DND-41 (cell line): ENCODE measurements at regions not wholly inside any gene's neighbourhood (a gene's known extent, or its start where the extent isn't known, plus 50 kb on each side); places are given as distances from the start of the nearest gene placed in this dataset.

Experiments used
- ATAC-seq: fragments of 200-7000 bp; cut with Tn5 transposase; 3 replicates; pipeline ENCODE4 v1.9.1; 2021; ENCODE audit warnings: low read depth; ENCODE audit not compliant: insufficient read depth
- DNase-seq: peaks from one replicate; pipeline ENCODE4 v3.0.0-alpha.2; 2020
- H2AFZ ChIP-seq: 2 replicates; pipeline ENCODE4 v1.6.0; 2012; ENCODE audit warnings: low read depth, low read length
- H3K27ac ChIP-seq: 2 replicates; pipeline ENCODE4 v1.5.1; 2012; ENCODE audit warnings: low read length, inconsistent platforms
- H3K27me3 ChIP-seq: fragments of 200-600 bp; sonication (generic); 2 replicates; pipeline ENCODE4 v1.6.0; 2012; ENCODE audit warnings: low read length, mild to moderate bottlenecking, inconsistent platforms; ENCODE audit not compliant: insufficient read depth, poor library complexity
- H3K36me3 ChIP-seq: 2 replicates; pipeline ENCODE4 v1.5.1; 2012; ENCODE audit warnings: low read length, inconsistent platforms; ENCODE audit not compliant: insufficient read depth
- H3K4me1 ChIP-seq: 2 replicates; pipeline ENCODE4 v1.5.1; 2012; ENCODE audit warnings: mild to moderate bottlenecking, low read length; ENCODE audit not compliant: insufficient read depth
- H3K4me2 ChIP-seq: 2 replicates; pipeline ENCODE4 v1.6.0; 2012; ENCODE audit warnings: mild to moderate bottlenecking, moderate library complexity, low read length, inconsistent platforms; ENCODE audit not compliant: insufficient read depth
- H3K4me3 ChIP-seq, 2 experiments: fragments of 200-600 bp in 1 of 2; shearing (Covaris generic) in 1 of 2; 2 replicates each; pipeline ENCODE4 v1.5.1; 2012 to 2016; ENCODE audit warnings: inconsistent platforms in 2 of 2, low read length in 2 of 2, mild to moderate bottlenecking in 2 of 2, low read depth in 1 of 2, moderate library complexity in 1 of 2
- H3K79me2 ChIP-seq: 2 replicates; pipeline ENCODE4 v1.6.0; 2012; ENCODE audit warnings: low read length, inconsistent platforms; ENCODE audit not compliant: insufficient read depth
- H3K9ac ChIP-seq: 2 replicates; pipeline ENCODE4 v1.6.0; 2012; ENCODE audit warnings: low read depth, mild to moderate bottlenecking, inconsistent platforms, low read length, moderate library complexity
- H3K9me3 ChIP-seq: 2 replicates; pipeline ENCODE4 v1.5.1; 2012; ENCODE audit warnings: low read length, moderate library complexity, mild to moderate bottlenecking, inconsistent platforms; ENCODE audit not compliant: insufficient read depth, severe bottlenecking
- H4K20me1 ChIP-seq: 2 replicates; pipeline ENCODE4 v1.6.0; 2012; ENCODE audit warnings: low read length; ENCODE audit not compliant: insufficient read depth
- EZH2 ChIP-seq: IDR thresholded peaks from 3 replicates; pipeline ENCODE4 v1.6.1; 2012; ENCODE audit warnings: borderline replicate concordance, low read depth, mild to moderate bottlenecking, moderate library complexity, low read length, inconsistent platforms; ENCODE audit not compliant: severe bottlenecking
- TF ChIP-seq, protein P1 (sequence below): IDR thresholded peaks from 2 replicates; pipeline ENCODE4 v1.5.1; 2012; ENCODE audit warnings: borderline replicate concordance, low read length, moderate library complexity, mild to moderate bottlenecking; ENCODE audit not compliant: poor library complexity, severe bottlenecking; ENCODE audit errors: extremely low read depth

DNA sequence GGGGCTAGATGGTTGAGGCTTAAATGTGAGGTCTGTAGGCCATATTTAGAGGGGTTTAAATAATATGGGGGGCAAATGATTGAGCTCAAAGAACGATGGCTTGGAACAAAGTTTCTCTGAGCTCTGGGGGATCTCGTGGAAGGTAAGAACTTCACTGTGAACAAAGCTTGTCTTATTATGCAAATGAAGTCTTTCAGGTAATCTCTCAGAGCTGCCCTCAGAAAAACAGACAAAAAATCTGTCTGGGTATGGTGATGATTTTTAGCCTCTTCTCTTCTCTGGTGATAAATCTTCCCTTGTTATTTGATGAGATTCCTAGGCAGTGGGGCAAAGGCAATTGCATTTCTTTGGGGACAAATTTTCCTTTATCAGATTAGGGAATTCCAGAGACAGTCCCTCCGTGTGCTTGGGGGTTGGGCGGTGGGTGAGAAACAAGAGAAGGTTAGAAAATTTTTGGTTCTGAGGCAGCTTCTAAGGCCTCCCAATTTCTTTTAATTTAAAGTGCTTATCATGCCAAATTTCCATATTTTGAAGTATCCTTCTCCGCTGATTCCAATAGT is 760.4 kb downstream of the TSN start:
- no peak for DNase-seq
- no peak for TF ChIP-seq EZH2
- TF ChIP-seq, protein P1, sequence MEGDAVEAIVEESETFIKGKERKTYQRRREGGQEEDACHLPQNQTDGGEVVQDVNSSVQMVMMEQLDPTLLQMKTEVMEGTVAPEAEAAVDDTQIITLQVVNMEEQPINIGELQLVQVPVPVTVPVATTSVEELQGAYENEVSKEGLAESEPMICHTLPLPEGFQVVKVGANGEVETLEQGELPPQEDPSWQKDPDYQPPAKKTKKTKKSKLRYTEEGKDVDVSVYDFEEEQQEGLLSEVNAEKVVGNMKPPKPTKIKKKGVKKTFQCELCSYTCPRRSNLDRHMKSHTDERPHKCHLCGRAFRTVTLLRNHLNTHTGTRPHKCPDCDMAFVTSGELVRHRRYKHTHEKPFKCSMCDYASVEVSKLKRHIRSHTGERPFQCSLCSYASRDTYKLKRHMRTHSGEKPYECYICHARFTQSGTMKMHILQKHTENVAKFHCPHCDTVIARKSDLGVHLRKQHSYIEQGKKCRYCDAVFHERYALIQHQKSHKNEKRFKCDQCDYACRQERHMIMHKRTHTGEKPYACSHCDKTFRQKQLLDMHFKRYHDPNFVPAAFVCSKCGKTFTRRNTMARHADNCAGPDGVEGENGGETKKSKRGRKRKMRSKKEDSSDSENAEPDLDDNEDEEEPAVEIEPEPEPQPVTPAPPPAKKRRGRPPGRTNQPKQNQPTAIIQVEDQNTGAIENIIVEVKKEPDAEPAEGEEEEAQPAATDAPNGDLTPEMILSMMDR: no peak
- ATAC-seq: no peak
- Histone ChIP-seq H3K4me3 (no peak overlapping the region), H3K4me2 (no peak overlapping the region), H3K27ac (no peak overlapping the region), H3K9me3 (no peaks in the 10 kb centered on the region), H3K36me3 (no peaks in the 10 kb centered on the region), H3K4me1 (no peaks in the 10 kb centered on the region), H3K27me3 (no peaks in the 10 kb centered on the region), H3K79me2 (no peaks in the 10 kb centered on the region), H3K9ac (no peak overlapping the region), H2AFZ (no peak overlapping the region), H4K20me1 (no peaks in the 10 kb centered on the region)

GRCh38 chr2:122516775-122517174 is 761.3 kb downstream of the TSN start:
- H4K20me1 ChIP-seq: no peaks in the 10 kb centered on the region
- H3K79me2 ChIP-seq: no peaks in the 10 kb centered on the region
- H3K27me3 ChIP-seq: no peaks in the 10 kb centered on the region
- DNase-seq: no peak
- H3K27ac ChIP-seq: no peak overlapping the region
- no peak for TF ChIP-seq EZH2
- TF ChIP-seq, protein P1: no peak
- H3K9ac ChIP-seq: no peak overlapping the region
- no peak for ATAC-seq
- no peaks in the 10 kb centered on the region for H3K36me3 ChIP-seq
- no peak overlapping the region for H2AFZ ChIP-seq
- no peak overlapping the region for H3K4me3 ChIP-seq
- no peaks in the 10 kb centered on the region for H3K9me3 ChIP-seq
- H3K4me2 ChIP-seq: no peak overlapping the region
- H3K4me1 ChIP-seq: no peaks in the 10 kb centered on the region

- Histone ChIP-seq H3K4me3 (no peak overlapping the region), H3K27ac (no peak overlapping the region), H3K9ac (no peak overlapping the region), H3K27me3 (no peaks in the 10 kb centered on the region), H2AFZ (no peak overlapping the region), H3K9me3 (no peaks in the 10 kb centered on the region), H4K20me1 (no peaks in the 10 kb centered on the region), H3K4me1 (no peaks in the 10 kb centered on the region), H3K36me3 (no peaks in the 10 kb centered on the region), H3K79me2 (no peaks in the 10 kb centered on the region), H3K4me2 (no peak overlapping the region)
- DNase-seq: no peak
- ATAC-seq: peak; percentile 50; the same call in 1 of the 3 replicates
- TF ChIP-seq EZH2: no peak
- TF ChIP-seq, protein P1: peak; percentile 34
Observed at GRCh38 chr2:122519366-122519765, 763.9 kb downstream of the TSN start.
